DMS 273 (cell line): ENCODE measurements at regions not wholly inside any gene's neighbourhood (a gene's known extent, or its start where the extent isn't known, plus 50 kb on each side); places are given as distances from the start of the nearest gene placed in this dataset.

Source experiments
- DNase-seq: peaks from one replicate; lab custom pipeline; 2025; ENCODE audit not compliant: unreplicated experiment; lab: John Stamatoyannopoulos, UW

GRCh38 chr9:92186631-92187030, 71.4 kb upstream of the SPTLC1 start:
- no peak for DNase-seq

DNA sequence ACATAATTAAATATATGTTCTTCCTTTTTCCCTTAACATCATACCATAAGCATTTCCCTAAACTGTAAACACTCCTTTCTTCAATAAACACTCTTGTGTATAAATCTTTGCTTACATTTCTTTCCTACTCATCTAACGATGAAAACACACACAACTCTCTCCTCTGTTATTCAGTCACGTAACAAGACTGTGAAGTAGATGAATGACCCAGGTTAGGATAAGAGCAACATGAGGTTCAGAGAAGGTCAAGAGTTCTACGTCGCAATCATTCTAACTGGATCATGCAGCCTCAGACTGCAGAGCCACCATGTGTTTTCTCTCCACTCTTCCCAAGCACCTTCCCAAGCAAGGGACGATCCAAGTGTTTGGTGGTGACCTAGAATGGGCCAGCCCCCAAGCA, 70.5 kb upstream of the SPTLC1 start:
- no peak for DNase-seq

DNA sequence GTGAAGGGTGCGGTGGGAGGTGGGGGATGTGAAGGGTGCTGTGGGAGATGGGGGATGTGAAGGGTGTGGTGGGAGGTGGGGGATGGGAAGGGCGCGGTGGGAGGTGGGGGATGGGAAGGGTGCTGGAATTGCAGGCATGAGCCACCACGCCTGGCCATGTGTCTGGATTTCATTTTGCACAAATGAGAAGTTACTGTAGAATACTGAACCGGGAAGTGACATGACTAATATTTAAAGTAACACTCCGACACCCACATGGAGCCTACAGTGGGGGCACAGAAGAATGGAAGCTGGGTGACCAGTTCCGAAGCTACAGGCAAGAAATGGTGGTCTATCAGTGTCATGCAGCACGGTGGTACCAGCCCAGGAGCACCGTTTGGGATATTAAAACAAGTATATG, 69.9 kb upstream of the SPTLC1 start:
- DNase-seq, result no peak

- DNase-seq, result no peak
Observed at GRCh38 chr9:92184041-92184564, 68.9 kb upstream of the SPTLC1 start.

DNA sequence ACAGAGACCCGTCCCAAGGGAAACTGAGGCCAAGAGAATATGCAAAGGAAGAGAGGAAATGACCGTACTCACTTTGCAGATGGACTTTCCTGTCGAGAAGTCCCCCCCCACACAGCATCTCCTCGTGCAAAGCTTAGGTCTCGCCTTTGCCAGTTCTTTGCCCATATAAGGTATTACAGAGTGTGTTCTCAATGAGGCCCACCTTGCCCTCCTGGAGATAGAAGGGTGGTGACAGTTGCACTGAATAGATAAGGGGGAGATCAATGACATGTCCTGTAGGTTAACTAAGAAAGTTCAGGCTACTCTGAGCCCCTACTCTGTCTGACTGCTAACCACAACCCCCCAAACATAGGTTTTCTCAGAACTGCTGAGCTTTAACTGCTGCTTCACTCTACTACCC, 68.2 kb upstream of the SPTLC1 start:
- DNase-seq, result no peak

DNA sequence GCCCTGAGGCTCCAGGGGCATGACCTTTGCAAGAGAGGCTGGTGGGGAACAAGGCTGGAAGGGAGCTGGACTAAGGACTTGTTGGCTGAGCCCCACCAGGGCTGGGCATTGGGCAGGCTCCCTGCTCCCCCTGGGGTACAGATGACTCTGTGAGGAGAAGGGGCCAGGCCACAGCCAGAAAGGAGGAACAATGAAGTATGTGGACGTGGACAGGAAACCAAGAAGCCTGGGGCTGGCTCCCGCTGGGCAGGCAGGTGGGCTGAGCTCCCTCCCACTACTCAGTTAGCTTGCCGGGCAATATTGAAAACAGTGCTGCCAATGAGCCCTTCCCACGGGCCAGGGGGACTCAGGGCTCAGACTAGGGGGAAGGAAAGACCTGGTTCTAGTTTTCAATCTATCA, 66.1 kb upstream of the SPTLC1 start:
- DNase-seq, result no peak

- DNase-seq, result peak; percentile 80
Observed at GRCh38 chr9:92180669-92181181, 65.5 kb upstream of the SPTLC1 start.

- no peak for DNase-seq
Observed at GRCh38 chr9:92180002-92180400, 64.8 kb upstream of the SPTLC1 start.

- no peak for DNase-seq
Observed at GRCh38 chr9:92179286-92180001, 64.2 kb upstream of the SPTLC1 start.

DNA sequence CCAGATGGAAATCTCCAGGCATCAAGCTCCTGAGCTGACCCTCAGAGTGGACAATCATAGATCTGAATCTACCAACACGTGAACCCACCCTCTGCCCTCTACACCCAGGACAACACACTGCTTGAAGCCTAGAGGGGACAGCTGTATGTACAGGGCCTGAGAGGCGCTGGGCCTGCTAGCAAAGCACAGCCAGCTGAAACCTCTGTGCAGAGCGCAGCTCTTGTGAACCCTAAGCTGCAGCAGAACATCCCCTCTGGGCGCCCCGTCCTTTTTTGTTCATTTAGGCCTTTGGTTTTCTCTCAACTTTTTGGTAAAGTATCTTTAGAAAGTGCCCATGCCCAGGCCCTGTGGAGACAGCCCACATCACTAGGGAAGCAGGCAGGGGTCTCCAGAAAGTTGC, 62.4 kb upstream of the SPTLC1 start:
- no peak for DNase-seq

- DNase-seq, result no peak
Observed at GRCh38 chr9:92176800-92177185, 61.6 kb upstream of the SPTLC1 start.

- peak; percentile 49 for DNase-seq
Observed at GRCh38 chr9:92176068-92176799, 61.0 kb upstream of the SPTLC1 start.

DNA sequence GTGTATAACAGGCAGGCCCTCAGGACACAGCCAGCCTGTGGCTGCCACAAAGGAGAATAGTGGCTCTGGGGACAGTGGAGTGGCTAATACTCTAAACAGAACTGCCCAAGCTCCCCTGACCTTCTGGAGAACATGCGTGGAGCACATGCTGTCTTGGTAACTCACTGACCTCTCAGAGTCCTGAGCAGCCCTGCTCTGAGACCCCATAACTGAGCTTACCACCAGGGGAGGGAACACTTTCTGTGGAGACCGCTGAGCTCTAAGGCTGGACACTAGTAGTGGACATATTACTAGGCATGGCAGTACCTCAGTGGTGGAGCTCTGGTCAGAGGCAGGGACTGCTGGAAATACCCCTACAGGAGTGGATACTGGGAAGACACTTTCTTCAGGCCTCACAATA, 60.2 kb upstream of the SPTLC1 start:
- DNase-seq, result no peak

DNA sequence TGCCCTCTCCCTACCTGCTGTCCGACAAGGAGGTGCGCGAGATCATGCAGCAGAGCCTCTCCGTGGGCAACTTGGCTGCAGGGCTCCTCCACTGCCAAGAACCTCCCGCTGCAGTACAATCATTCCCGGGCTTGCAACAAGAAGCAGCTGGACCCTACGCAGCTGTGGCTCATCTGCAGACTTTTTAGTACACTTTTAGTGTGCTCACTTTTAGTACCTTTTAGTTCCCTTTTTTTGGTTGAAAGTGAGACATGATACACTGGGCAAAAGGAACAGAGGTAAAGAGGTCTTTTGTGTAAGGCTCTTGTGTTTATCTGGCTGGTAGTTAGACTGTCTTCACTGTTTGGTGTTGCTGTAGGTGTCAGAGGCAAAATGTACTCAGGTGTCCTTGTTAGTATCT, 58.1 kb upstream of the SPTLC1 start:
- no peak for DNase-seq

DNA sequence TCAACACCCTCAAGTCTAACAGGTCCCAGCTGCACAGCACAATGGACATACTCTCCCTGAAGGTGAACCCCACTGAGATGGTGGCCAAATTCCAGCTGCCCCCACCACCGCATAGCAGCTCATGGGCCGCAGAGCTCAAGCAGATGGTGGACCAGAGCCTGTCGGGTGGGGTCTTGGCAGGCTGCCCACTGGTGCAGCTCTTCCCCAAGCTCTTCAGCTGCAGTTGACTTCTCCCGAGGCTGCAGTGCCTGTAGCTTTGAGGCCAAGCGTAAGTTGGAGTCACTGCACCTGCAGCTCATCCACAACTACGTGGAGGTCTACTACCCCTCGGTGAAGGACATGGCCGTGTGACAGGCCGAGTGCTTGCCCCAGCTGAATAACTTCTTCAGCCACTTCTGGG, 56.6 kb upstream of the SPTLC1 start:
- peak; percentile 79 for DNase-seq

GRCh38 chr9:92171281-92171680, 56.1 kb upstream of the SPTLC1 start:
- DNase-seq, result no peak

- no peak for DNase-seq
Observed at GRCh38 chr9:92170848-92171247, 55.6 kb upstream of the SPTLC1 start.

DNA sequence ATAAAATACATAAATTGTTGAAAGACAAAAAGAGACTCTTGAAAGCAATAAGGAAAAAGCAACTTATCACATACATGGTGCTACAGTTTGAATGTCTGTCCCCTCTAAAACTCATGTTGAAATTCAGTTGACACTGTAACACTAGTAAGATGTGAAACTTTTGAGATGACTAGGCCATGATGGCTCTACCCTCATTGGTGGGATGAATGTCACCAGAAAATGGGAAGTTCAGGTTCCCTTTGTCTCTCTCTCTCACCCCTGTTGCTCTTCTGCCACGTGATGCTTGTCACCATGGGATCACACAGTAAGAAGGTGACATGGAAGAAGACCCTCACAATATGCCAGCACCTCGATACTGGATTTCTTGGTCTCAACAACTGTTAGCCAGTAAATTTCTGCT, 50.3 kb upstream of the SPTLC1 start:
- DNase-seq, result no peak
